Keratinocyte (primary cell): ENCODE measurements at regions not wholly inside any gene's neighbourhood (a gene's known extent, or its start where the extent isn't known, plus 50 kb on each side); places are given as distances from the start of the nearest gene placed in this dataset.

Source experiments
- DNase-seq: peaks from one replicate; pipeline ENCODE4 v3.0.0-alpha.2; 2011; ENCODE audit warnings: low read depth, missing footprints, low spot score
- FAIRE-seq: peaks from 2 replicates; lab custom pipeline; 2011; peaks lifted over from hg19 to GRCh38; lab: Jason Lieb, UNC
- H2AFZ ChIP-seq: 2 replicates; pipeline ENCODE4 v1.6.0; 2012; ENCODE audit warnings: low read length, control low read depth, inconsistent platforms; ENCODE audit not compliant: control insufficient read depth
- H3K27ac ChIP-seq: 2 replicates; pipeline ENCODE4 v1.5.1; 2011; ENCODE audit warnings: low read length; ENCODE audit not compliant: control insufficient read depth, insufficient read depth
- H3K27me3 ChIP-seq: 3 replicates; pipeline ENCODE4 v1.6.0; 2011; ENCODE audit warnings: low read length; ENCODE audit not compliant: control insufficient read depth, insufficient read depth; ENCODE audit errors: extremely low read depth
- H3K36me3 ChIP-seq, 2 experiments: 2 replicates in 1 of 2; 3 replicates in 1 of 2; pipeline ENCODE4 v1.5.1; 2011; ENCODE audit warnings: low read length in 2 of 2, mild to moderate bottlenecking in 1 of 2; ENCODE audit not compliant: control insufficient read depth in 2 of 2, insufficient read depth in 2 of 2; ENCODE audit errors: extremely low read depth in 1 of 2
- H3K4me1 ChIP-seq: 3 replicates; pipeline ENCODE4 v1.5.1; 2011; ENCODE audit warnings: low read length; ENCODE audit not compliant: control insufficient read depth, insufficient read depth; ENCODE audit errors: extremely low read depth
- H3K4me2 ChIP-seq: 3 replicates; pipeline ENCODE4 v1.6.0; 2011; ENCODE audit warnings: low read depth, low read length; ENCODE audit not compliant: control insufficient read depth, insufficient read depth; ENCODE audit errors: extremely low read depth
- H3K4me3 ChIP-seq, 3 experiments: fragments of 200-600 bp in 1 of 3; sonication (generic) in 1 of 3; 2 replicates in 2 of 3; 3 replicates in 1 of 3; pipeline ENCODE4 v1.5.1; 2011 to 2016; ENCODE audit warnings: low read length in 3 of 3, mild to moderate bottlenecking in 3 of 3, control low read depth in 2 of 3, inconsistent platforms in 1 of 3, low read depth in 1 of 3, mixed read lengths in 1 of 3, mixed run types in 1 of 3, moderate library complexity in 1 of 3; ENCODE audit not compliant: control insufficient read depth in 2 of 3, insufficient read depth in 2 of 3; ENCODE audit errors: extremely low read depth in 1 of 3
- H3K79me2 ChIP-seq: 2 replicates; pipeline ENCODE4 v1.6.0; 2012; ENCODE audit warnings: low read length; ENCODE audit not compliant: control insufficient read depth, insufficient read depth
- H3K9ac ChIP-seq: 3 replicates; pipeline ENCODE4 v1.6.0; 2011; ENCODE audit warnings: low read length; ENCODE audit not compliant: control insufficient read depth, insufficient read depth; ENCODE audit errors: extremely low read depth
- H3K9me1 ChIP-seq: 3 replicates; pipeline ENCODE4 v1.6.0; 2011; ENCODE audit warnings: low read length; ENCODE audit not compliant: control insufficient read depth, insufficient read depth; ENCODE audit errors: extremely low read depth
- H3K9me3 ChIP-seq: 2 replicates; pipeline ENCODE4 v1.5.1; 2012; ENCODE audit warnings: low read depth, low read length; ENCODE audit not compliant: control insufficient read depth
- H4K20me1 ChIP-seq: 3 replicates; pipeline ENCODE4 v1.6.0; 2011; ENCODE audit warnings: low read length; ENCODE audit not compliant: control insufficient read depth, insufficient read depth; ENCODE audit errors: extremely low read depth
- CTCF ChIP-seq, 3 experiments: IDR thresholded peaks in 1 of 3; conservative IDR thresholded peaks in 1 of 3; optimal IDR thresholded peaks in 1 of 3; 2 replicates in 2 of 3; 3 replicates in 1 of 3; pipeline versions ENCODE3 to v1.5.1; 2011; ENCODE audit warnings: low read length in 3 of 3, mild to moderate bottlenecking in 3 of 3, moderate library complexity in 2 of 3, control low read depth in 1 of 3, inconsistent platforms in 1 of 3; ENCODE audit not compliant: insufficient read depth in 2 of 3; ENCODE audit errors: extremely low read depth in 1 of 3
- EZH2 ChIP-seq: IDR thresholded peaks from one replicate; pipeline ENCODE4 v1.6.1; 2012; ENCODE audit warnings: inconsistent platforms, mild to moderate bottlenecking, low read length, moderate library complexity
- dilution Hi-C: fragments of 300-500 bp; cut with MboI; formaldehyde crosslinking; loops from one replicate; pipeline ENCODE4 v1.7.0; 2020; ENCODE audit warnings: low sequenced_read_pairs; ENCODE audit not compliant: extremely low pct_ligation_motif_present

GRCh38 chr9:2281803-2282185 lies 266.6 kb downstream of the SMARCA2 start:
- Histone ChIP-seq H4K20me1 (no peaks in the 10 kb centered on the region), H3K4me2 (no peak overlapping the region), H3K27ac (no peak overlapping the region), H3K9ac (no peak overlapping the region), H3K4me3 (no peak overlapping the region), H3K27me3 (no peaks in the 10 kb centered on the region), H3K79me2 (no peaks in the 10 kb centered on the region), H3K9me1 (no peaks in the 10 kb centered on the region), H3K4me1 (peaks cover 7% of the 10 kb centered on the region), H2AFZ (no peak overlapping the region), H3K36me3 (no peaks in the 10 kb centered on the region), H3K9me3 (no peaks in the 10 kb centered on the region)
- dilution Hi-C loops: no loop called here
- DNase-seq (no peak), FAIRE-seq (no peak)
- TF ChIP-seq CTCF (optimal IDR thresholded peaks at IDR 0.05 in 1 of 3, IDR thresholded peaks at IDR 0.05 in 1 of 3, conservative IDR thresholded peaks at IDR 0.05 in 1 of 3; ENCODE audit: extremely low read depth in 1 of 3, insufficient read depth in 2 of 3, low read length in 3 of 3) (no peak), EZH2 (no peak)

- no peak for TF ChIP-seq EZH2
- TF ChIP-seq CTCF (optimal IDR thresholded peaks at IDR 0.05 in 1 of 3, IDR thresholded peaks at IDR 0.05 in 1 of 3, conservative IDR thresholded peaks at IDR 0.05 in 1 of 3; ENCODE audit: extremely low read depth in 1 of 3, insufficient read depth in 2 of 3, low read length in 3 of 3): no peak
- H3K79me2 ChIP-seq: no peaks in the 10 kb centered on the region
- H3K9me1 ChIP-seq: no peaks in the 10 kb centered on the region
- peaks cover 7% of the 10 kb centered on the region for H3K4me1 ChIP-seq
- H3K4me3 ChIP-seq: no peak overlapping the region
- no peak for DNase-seq
- H3K36me3 ChIP-seq: no peaks in the 10 kb centered on the region
- H4K20me1 ChIP-seq: no peaks in the 10 kb centered on the region
- no peak overlapping the region for H3K4me2 ChIP-seq
- no peak overlapping the region for H3K27ac ChIP-seq
- no peak for FAIRE-seq
- dilution Hi-C loops: no loop called here
- H3K9ac ChIP-seq: no peak overlapping the region
- no peaks in the 10 kb centered on the region for H3K27me3 ChIP-seq
- no peaks in the 10 kb centered on the region for H3K9me3 ChIP-seq
- no peak overlapping the region for H2AFZ ChIP-seq
Observed at GRCh38 chr9:2284770-2285169, 269.6 kb downstream of the SMARCA2 start.
